AG04449 (cell line): ENCODE measurements at regions not wholly inside any gene's neighbourhood (a gene's known extent, or its start where the extent isn't known, plus 50 kb on each side); places are given as distances from the start of the nearest gene placed in this dataset.

Source experiments
- CTCF ChIA-PET: fragments of 350-600 bp; formaldehyde crosslinking; extraction: SDS; loops from one replicate; lab custom pipeline; 2021; ENCODE audit warnings: antibody characterized with exemption; lab: Yijun Ruan, JAX
- POLR2A ChIA-PET: fragments of 400-600, 350-600 bp; formaldehyde crosslinking; extraction: SDS; loops from one replicate; lab custom pipeline; 2020; ENCODE audit warnings: antibody characterized with exemption, inconsistent platforms; lab: Yijun Ruan, JAX
- DNase-seq: peaks from one replicate; pipeline ENCODE4 v3.0.0-alpha.2; 2010; ENCODE audit warnings: low read depth, low spot score
- H3K4me3 ChIP-seq: 2 replicates; pipeline ENCODE4 v1.5.1; 2011; ENCODE audit warnings: low read depth, mild to moderate bottlenecking, control low read depth, low read length
- CTCF ChIP-seq: IDR thresholded peaks from one replicate; pipeline ENCODE4 v1.5.1; 2011; ENCODE audit warnings: mild to moderate bottlenecking, moderate library complexity, low read length, control low read depth, inconsistent platforms; ENCODE audit not compliant: insufficient read depth; ENCODE audit errors: missing control alignments

GRCh38 chr12:65667932-65668331 is 156.4 kb upstream of the HMGA2 start:
- H3K4me3 ChIP-seq = no peak overlapping the region
- no peak for DNase-seq
- CTCF ChIA-PET = interaction anchor here (1.6 to 2.1 kb wide), 3 partner anchors 10 to 111 kb away, joined by 6 to 8 read pairs (median 6); no protein-coding TSS in a partner anchor
- TF ChIP-seq CTCF = no peak
- POLR2A ChIA-PET = no interaction called here

- ChIA-PET POLR2A (no interaction called here), CTCF (interaction anchor here (1.3 to 1.6 kb wide), 3 partner anchors 11 to 66 kb away, joined by 3 to 6 read pairs (median 3); no protein-coding TSS in a partner anchor)
- TF ChIP-seq CTCF = no peak
- H3K4me3 ChIP-seq = no peak overlapping the region
- DNase-seq = no peak
These were observed 155.1 kb upstream of the HMGA2 start for GRCh38 chr12:65668981-65669695.

GRCh38 chr12:65670775-65671174 is 153.5 kb upstream of the HMGA2 start:
- H3K4me3 ChIP-seq = no peak overlapping the region
- TF ChIP-seq CTCF = no peak
- no peak for DNase-seq
- CTCF ChIA-PET = interaction anchor here (0.7 to 1.6 kb wide), 4 partner anchors 10 to 437 kb away, joined by 3 to 4 read pairs (median 4); no protein-coding TSS in a partner anchor
- POLR2A ChIA-PET = interaction anchor here (0.6 to 1.2 kb wide), 2 partner anchors 59 to 67 kb away, joined by 3 to 5 read pairs; no protein-coding TSS in a partner anchor

GRCh38 chr12:65672441-65672840 is 151.8 kb upstream of the HMGA2 start:
- H3K4me3 ChIP-seq = no peak overlapping the region
- POLR2A ChIA-PET = interaction anchor here (0.5 to 1.0 kb wide), 2 partner anchors 70 to 240 kb away, joined by 3 read pairs; no protein-coding TSS in a partner anchor
- no peak for TF ChIP-seq CTCF
- DNase-seq = no peak
- CTCF ChIA-PET = interaction anchor here (0.8 to 3.3 kb wide), 5 partner anchors 13 to 116 kb away, joined by 3 to 17 read pairs (median 11); no protein-coding TSS in a partner anchor

GRCh38 chr12:65673156-65673690 is 151.1 kb upstream of the HMGA2 start:
- no peak for TF ChIP-seq CTCF
- no peak overlapping the region for H3K4me3 ChIP-seq
- no peak for DNase-seq
- POLR2A ChIA-PET = no interaction called here
- CTCF ChIA-PET = interaction anchor here (0.8 to 3.3 kb wide), 10 partner anchors 8 to 117 kb away, joined by 3 to 17 read pairs (median 4); no protein-coding TSS in a partner anchor

GRCh38 chr12:65673732-65674131 is 150.6 kb upstream of the HMGA2 start:
- CTCF ChIA-PET = interaction anchor here (0.9 to 3.3 kb wide), 9 partner anchors 9 to 117 kb away, joined by 3 to 17 read pairs (median 5); no protein-coding TSS in a partner anchor
- TF ChIP-seq CTCF = no peak
- DNase-seq = no peak
- H3K4me3 ChIP-seq = no peak overlapping the region
- POLR2A ChIA-PET = no interaction called here
